ENCODE measurements at regions not wholly inside any gene's neighbourhood (a gene's known extent, or its start where the extent isn't known, plus 50 kb on each side); places are given as distances from the start of the nearest gene placed in this dataset.

GRCh38 chr2:37501113-37501512, 156.7 kb downstream of the QPCT start:
- H3K79me2 ChIP-seq (ENCODE audit: control insufficient read depth in 1 of 2, insufficient read depth in 2 of 2, low read length in 2 of 2) = no peaks in the 10 kb centered on the region
- no peak overlapping the region for H2BK20ac ChIP-seq (ENCODE audit: low read length)
- H3K4ac ChIP-seq (replicated peaks; ENCODE audit: insufficient read length, low read depth, low read length) = no peak overlapping the region
- no peak overlapping the region for H3K23ac ChIP-seq (ENCODE audit: insufficient read length)
- no peak overlapping the region for H4K91ac ChIP-seq (replicated peaks; ENCODE audit: insufficient read length, low read length)
- 100% methylated on average over 2 of the region's 2 CpGs; no CpG with 5 or more reads in 1 of the 2 experiments for WGBS, 2 experiments (ENCODE audit: extremely low coverage in 1 of 2, insufficient coverage in 1 of 2, insufficient read length in 1 of 2, insufficient replicate concordance in 2 of 2, low coverage in 1 of 2, low lambda C conversion rate in 2 of 2, missing lambda C conversion rate in 1 of 2)
- no peak overlapping the region for H2BK120ac ChIP-seq (replicated peaks; ENCODE audit: low read depth, low read length)
- ChIA-PET POLR2A (ENCODE audit: partially characterized antibody) (no interaction called here), CTCF (ENCODE audit: partially characterized antibody) (interaction anchor here (0.6 to 0.7 kb wide), 3 partner anchors 70 to 268 kb away, joined by 3 to 4 read pairs (median 3); no protein-coding TSS in a partner anchor)
- no peak overlapping the region for H2BK5ac ChIP-seq (ENCODE audit: low read depth, low read length)
- DNase-seq (ENCODE audit: low read depth in 1 of 2, low spot score in 2 of 2) = no peak
- no peaks in the 10 kb centered on the region for H3K27me3 ChIP-seq (replicated peaks in 1 of 4; ENCODE audit: control insufficient read depth in 3 of 4, extremely low read depth in 1 of 4, insufficient read depth in 3 of 4, low read length in 3 of 4)
- H4K20me1 ChIP-seq (replicated peaks in 1 of 2; ENCODE audit: control insufficient read depth in 1 of 2, insufficient read depth in 2 of 2, low read length in 2 of 2) = no peaks in the 10 kb centered on the region
- H3K14ac ChIP-seq (ENCODE audit: insufficient read length) = no peak overlapping the region
- H2BK12ac ChIP-seq (ENCODE audit: low read depth, low read length) = no peak overlapping the region
- no peak overlapping the region for H2BK15ac ChIP-seq (ENCODE audit: low read length)
- H3K23me2 ChIP-seq (ENCODE audit: low read depth, low read length) = no peaks in the 10 kb centered on the region
- no peak overlapping the region for H2AFZ ChIP-seq (ENCODE audit: low read length)
- H3K4me1 ChIP-seq (replicated peaks in 1 of 4; ENCODE audit: control insufficient read depth in 3 of 4, insufficient read depth in 4 of 4, low read length in 3 of 4) = no peaks in the 10 kb centered on the region
- no peak overlapping the region for H3K4me3 ChIP-seq (ENCODE audit: extremely low read depth in 1 of 4, insufficient read depth in 2 of 4, low read depth in 3 of 4, low read length in 4 of 4)
- no peak overlapping the region for H3K18ac ChIP-seq (ENCODE audit: extremely low read depth, low read length)
- H3K9me3 ChIP-seq (ENCODE audit: insufficient read depth in 2 of 2, low read depth in 1 of 2, low read length in 1 of 2) = no peaks in the 10 kb centered on the region
- H3K79me1 ChIP-seq (ENCODE audit: low read depth, low read length) = no peaks in the 10 kb centered on the region
- no peak overlapping the region for H3K9ac ChIP-seq (replicated peaks in 1 of 4; ENCODE audit: extremely low read depth in 1 of 4, low read depth in 3 of 4, low read length in 3 of 4)
- no peak for FAIRE-seq
- H4K5ac ChIP-seq (ENCODE audit: insufficient read length, low read depth, low read length) = no peak overlapping the region
- H3K56ac ChIP-seq (replicated peaks; ENCODE audit: insufficient read length, low read depth, low read length) = no peak overlapping the region
- H4K8ac ChIP-seq (ENCODE audit: extremely low read depth, insufficient read depth, low read length) = no peak overlapping the region
- H3K27ac ChIP-seq (ENCODE audit: low read depth, low read length) = no peak overlapping the region
- H3K4me2 ChIP-seq (ENCODE audit: insufficient read depth in 1 of 2, low read depth in 2 of 2, low read length in 2 of 2) = no peak overlapping the region
- no peak overlapping the region for H2AK5ac ChIP-seq (ENCODE audit: low read depth, low read length)
- H3K36me3 ChIP-seq (ENCODE audit: control insufficient read depth in 2 of 4, insufficient read depth in 4 of 4, low read length in 3 of 4) = no peaks in the 10 kb centered on the region
- TF ChIP-seq SP4 (IDR thresholded peaks at IDR 0.05; ENCODE audit: low read length) (no peak), JUN (IDR thresholded peaks at IDR 0.05; ENCODE audit: low read depth, low read length) (no peak), RXRA (IDR thresholded peaks at IDR 0.05; ENCODE audit: insufficient read depth, low read depth, low read length) (no peak), BRCA1 (IDR thresholded peaks at IDR 0.05; ENCODE audit: low read depth, low read length) (no peak), GABPA (IDR thresholded peaks at IDR 0.05; ENCODE audit: borderline replicate concordance, insufficient read depth, low read length) (no peak), SIX5 (IDR thresholded peaks at IDR 0.05; ENCODE audit: low read depth, low read length) (no peak), POLR2A (IDR thresholded peaks at IDR 0.05; ENCODE audit: control extremely low read depth in 1 of 2, low read depth in 2 of 2, low read length in 2 of 2) (no peak), EGR1 (IDR thresholded peaks at IDR 0.05; ENCODE audit: borderline replicate concordance, low read depth, low read length) (no peak), EZH2 (IDR thresholded peaks at IDR 0.05; ENCODE audit: low read depth, low read length, severe bottlenecking) (no peak), KDM5A (IDR thresholded peaks at IDR 0.05; ENCODE audit: low read length) (no peak), BACH1 (IDR thresholded peaks at IDR 0.05; ENCODE audit: low read length) (no peak), ATF3 (IDR thresholded peaks at IDR 0.05; ENCODE audit: insufficient read depth, low read depth, low read length) (no peak), NANOG (IDR thresholded peaks at IDR 0.05; ENCODE audit: insufficient read depth, low read depth, low read length, poor library complexity, severe bottlenecking) (no peak), SAP30 (IDR thresholded peaks at IDR 0.05; ENCODE audit: insufficient read depth, insufficient replicate concordance, low read length) (no peak), NRF1 (IDR thresholded peaks at IDR 0.05; ENCODE audit: low read depth, low read length) (no peak), CREB1 (IDR thresholded peaks at IDR 0.05) (no peak)

All from H1 (cell line).